NOMO-1 treated with dmso at 0.1 percent for 144 hours (cell line): ENCODE measurements at regions not wholly inside any gene's neighbourhood (a gene's known extent, or its start where the extent isn't known, plus 50 kb on each side); places are given as distances from the start of the nearest gene placed in this dataset.
"Not testable (repeated sequence)": the region's sequence is repeated elsewhere in the genome, so short reads cannot be mapped to it uniquely, and the experiment has no call there.

ENCODE experiments used
- DNase-seq: peaks from one replicate; lab custom pipeline; 2025; ENCODE audit not compliant: unreplicated experiment; lab: John Stamatoyannopoulos, UW

- no peak for DNase-seq
Observed at GRCh38 chr7:148472406-148472805, 118.2 kb upstream of the C7orf33 start.

DNA sequence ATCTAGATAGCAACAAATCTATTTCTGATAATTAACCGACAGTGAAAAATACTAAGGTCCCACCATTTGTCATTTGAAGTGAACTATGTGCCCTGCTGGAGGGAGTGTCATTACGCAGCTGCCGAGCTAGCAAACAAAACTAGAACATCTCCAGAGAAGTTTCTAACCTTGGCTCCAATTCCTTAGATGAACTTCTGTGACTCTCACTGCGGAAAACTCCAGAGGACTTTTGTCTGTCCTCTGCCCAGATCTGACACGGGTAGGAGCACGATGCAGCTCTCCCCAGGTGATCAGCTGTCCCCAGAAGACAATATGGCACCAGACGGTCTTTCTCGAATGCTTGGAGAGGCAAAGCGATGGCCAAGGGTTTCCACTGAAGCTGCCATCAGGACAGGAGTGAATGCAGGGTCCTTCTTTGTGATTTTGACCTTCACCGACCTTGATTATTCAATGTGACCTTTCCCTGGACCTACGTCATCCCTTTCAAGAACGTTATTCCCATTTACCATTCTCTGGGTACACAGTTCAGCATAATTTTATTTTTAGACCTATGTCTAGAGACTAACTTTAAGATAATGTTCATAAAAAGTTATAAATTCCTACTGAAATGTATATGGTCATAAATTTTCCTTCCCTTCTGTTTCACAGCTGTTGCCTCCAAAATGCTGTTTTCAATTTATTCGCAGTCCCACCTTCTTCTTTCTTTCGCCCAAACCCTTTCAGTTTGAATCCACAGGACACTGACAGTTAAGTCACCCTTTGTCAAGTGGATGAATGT, 116.7 kb upstream of the C7orf33 start:
- DNase-seq = no peak

- no peak for DNase-seq
Observed at GRCh38 chr7:148474481-148475025, 116.0 kb upstream of the C7orf33 start.

- no peak for DNase-seq
Observed at GRCh38 chr7:148478551-148478950, 112.0 kb upstream of the C7orf33 start.

DNA sequence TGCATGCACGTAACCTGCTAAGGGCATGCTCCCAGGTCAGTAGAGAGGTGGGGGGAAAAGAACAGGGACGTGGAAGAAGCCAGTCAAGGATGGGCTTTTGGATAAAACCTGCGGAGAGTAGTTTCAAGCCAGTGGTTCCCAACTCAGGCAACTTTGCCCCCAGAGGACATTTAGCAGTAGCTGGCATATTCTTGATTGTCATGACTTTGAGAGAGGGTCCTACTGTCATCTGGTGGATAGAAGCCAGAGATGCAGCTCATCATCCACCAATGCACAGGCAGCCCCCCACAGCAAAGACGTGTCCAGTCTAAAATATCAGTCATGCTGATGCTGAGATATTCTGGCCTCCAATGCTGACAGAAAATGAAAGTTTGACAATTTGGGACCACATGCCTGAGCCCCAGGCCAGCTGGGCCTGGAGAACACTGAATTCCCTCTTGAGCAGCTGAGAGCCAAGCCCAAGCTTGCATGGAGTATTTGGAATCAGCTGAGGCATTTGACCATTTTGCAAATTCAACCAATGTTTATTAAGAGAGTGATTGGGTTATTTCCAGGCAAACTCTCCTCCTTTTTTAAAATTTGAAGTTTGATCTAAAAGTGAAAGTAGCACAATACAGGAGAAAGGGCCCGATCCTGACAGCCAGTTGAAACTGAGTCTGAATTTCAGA, 110.0 kb upstream of the C7orf33 start:
- DNase-seq = no peak

DNA sequence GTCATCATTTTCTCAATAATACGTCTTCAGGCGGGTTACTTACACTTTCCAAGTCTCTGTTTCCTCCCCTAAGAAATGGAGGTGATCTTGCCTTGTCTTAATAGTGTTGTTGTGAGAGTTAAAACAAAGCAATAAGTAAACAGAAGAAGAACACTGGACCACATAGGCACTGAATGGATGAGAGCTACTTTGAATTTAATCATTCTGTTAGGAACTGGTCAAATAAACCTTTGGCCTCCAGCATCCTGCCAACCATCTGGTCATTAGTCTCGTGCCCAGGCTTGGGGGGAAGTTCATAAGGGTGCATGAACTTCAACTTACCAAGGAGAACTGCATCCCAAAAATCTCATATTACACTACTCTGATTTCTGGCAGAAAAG, 109.4 kb upstream of the C7orf33 start:
- no peak for DNase-seq

DNA sequence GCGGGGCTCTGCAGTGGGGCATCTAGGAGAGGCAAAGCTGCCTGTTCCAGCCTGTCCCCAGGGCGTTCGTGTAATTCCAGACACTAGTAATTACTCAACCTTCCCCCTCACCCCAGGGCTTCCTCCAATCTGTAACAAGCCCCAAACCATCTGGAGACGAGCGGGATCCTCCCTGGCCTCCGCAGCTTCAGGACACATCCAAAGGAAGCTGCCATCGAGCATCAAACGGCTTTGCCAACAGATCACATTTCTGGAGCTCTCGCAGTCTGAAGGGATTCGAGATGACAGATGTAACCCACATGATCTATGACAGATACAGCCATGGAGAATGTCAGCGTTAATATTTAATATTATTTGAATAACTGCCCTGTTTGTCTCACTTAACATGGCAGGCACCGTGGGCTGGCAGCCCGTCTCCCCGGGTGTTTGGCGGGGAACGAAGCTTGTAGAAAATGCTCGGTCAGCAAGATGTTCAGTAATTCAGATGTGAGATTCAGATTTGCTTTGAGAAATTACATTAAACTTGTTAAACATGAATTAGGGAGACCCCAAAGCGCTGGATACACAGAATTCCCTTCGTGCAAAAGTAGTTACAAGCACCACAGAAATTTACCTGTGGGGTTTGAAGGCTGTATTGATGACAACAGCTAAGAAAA, 108.5 kb upstream of the C7orf33 start:
- no peak for DNase-seq

DNA sequence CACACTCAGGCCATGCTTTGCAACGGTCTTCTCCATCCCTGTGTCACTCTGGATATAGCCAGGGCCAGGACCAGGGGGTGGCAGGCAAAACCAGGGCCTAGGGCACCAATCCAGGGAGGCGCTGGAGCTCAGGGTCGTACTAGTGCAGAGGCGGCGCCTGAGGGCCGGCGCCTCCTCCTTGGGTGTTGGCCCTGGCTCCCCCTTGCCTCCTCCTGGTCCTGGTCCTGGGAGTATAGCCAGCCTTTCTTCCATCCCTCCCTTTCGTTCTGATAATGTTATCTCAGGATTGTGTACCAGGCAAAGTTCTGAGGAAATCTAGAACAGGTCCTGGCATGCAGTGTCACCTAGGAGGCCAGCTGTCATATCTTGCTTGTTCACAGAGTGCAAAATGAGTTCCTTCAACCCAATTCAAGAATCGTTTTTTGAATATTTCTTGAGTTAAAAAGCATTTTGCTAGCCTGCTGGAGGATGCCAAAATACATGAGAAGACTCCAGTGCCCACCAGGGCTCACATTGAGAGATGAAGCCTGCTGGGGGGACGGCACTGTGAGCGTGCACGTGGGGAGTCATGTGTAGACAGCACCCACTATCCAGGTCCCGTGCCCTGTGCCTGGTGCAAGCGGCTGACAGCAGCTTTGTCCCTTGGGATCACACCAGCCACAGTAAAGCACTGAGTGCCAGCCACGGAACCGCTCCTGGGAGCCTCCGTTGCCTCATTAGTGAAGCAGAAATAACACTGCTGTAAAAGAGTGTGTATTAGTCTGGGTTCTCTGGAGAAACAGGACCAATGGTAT, 106.9 kb upstream of the C7orf33 start:
- no peak for DNase-seq

DNA sequence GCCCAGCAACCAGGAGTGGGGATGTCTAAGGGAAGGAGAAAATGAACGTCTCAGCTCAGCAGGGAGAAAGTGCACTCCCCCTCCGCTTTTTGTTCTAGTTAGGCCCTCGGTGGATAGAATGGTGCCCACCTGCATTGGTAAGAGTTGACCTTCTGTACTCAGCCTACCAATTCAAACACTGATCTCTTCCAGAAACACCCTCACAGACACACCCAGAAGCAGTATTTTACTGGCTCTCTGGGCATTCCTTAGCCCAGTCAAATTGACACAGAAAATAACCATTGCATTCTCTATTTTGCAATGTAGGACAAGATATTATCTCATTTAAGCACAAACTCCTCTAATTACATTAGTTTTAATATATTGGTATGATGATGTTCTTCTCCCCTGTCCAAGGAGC, 106.1 kb upstream of the C7orf33 start:
- DNase-seq = no peak

DNA sequence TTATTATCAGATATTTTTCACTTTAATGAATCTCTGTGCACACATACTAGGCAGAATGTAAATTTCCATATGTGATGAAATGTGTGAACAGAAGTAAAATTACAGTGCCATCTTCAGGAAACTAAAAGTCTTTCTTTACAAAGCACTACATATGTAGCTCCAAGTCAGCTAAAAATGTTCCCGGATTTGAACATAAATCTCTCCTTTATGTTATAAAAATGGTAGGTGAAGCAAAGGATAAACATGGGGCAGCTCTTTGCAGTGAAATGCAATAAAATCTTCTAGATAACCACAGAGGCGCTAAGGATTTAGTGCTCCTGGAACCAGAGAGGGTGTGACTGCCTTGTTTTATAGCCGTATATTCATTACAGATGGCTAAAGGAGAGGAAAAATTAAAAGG, 104.9 kb upstream of the C7orf33 start:
- DNase-seq = no peak

GRCh38 chr7:148486937-148487336, 103.6 kb upstream of the C7orf33 start:
- no peak for DNase-seq

- DNase-seq = no peak
Observed at GRCh38 chr7:148487912-148488311, 102.7 kb upstream of the C7orf33 start.

- no peak for DNase-seq
Observed at GRCh38 chr7:148489678-148490077, 100.9 kb upstream of the C7orf33 start.

DNA sequence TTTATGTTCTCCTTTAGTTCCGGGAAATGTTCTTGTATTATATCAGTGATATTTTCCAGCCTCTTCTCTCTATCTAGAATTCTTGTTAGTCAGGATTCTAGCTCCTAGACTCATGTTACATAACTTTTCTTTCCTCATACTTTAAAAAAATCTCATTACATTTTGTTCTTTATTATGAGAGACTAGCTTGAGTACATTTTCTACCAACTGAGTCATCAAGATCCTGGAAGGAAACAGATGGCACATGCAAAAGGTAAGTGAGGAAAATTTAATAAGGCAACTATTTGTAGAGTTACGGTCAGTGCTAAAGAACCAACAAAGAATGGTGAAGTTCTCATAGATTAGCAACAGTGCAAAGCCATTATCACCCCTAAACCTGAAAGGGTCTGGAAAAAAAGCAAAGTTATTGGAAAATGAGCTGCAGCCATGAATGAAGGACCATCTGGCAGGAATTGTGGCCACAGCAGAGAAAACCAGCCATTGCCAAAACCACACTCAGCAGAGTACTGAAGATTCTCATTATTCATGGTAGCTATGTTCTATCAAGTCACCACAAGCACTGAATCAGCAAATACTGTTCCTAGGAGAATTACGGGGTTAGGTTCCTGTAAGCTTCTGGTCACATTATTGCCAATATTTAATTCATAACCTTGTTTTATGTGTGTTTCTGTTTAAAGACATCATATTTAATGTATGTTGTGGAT, 98.3 kb upstream of the C7orf33 start:
- DNase-seq = no peak

DNA sequence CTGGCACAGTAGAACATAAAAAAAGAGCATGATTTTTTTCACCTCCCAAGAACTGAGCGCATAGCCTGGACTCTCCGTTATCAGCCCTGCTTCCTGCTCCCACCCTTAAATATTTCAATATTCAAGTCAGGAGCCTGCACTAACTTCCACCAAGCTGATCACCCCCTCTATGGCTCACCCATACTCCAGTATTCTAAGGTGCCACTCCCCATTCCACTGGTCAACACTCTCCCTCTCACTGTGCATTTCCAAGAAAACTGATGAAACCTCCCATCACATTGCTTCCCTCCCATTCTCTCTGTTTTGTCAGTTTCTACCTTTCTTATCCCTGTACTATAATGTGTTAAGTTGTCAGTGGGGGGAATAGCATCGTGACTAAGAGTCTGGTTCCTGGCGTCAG, 95.0 kb upstream of the C7orf33 start:
- DNase-seq = no peak

DNA sequence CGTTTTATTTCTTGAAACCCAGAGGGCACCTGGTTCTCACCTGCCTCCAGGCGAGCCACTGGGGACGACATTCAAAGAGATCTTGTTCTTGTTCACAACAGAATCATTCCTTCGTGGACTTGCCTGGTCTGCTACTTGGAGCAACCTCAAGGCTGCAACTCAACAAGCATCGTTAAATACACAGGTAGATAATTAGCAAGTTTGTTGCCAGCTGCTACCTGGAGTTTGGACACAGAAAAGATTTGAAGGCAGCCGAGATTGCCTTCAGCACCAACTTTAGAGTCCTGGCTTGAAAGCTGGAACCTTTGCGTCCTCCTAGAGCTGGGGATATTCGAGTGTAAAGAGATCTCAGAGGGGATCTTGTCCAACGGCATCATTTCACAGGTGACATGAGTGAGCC, 89.6 kb upstream of the C7orf33 start:
- DNase-seq = no peak

DNA sequence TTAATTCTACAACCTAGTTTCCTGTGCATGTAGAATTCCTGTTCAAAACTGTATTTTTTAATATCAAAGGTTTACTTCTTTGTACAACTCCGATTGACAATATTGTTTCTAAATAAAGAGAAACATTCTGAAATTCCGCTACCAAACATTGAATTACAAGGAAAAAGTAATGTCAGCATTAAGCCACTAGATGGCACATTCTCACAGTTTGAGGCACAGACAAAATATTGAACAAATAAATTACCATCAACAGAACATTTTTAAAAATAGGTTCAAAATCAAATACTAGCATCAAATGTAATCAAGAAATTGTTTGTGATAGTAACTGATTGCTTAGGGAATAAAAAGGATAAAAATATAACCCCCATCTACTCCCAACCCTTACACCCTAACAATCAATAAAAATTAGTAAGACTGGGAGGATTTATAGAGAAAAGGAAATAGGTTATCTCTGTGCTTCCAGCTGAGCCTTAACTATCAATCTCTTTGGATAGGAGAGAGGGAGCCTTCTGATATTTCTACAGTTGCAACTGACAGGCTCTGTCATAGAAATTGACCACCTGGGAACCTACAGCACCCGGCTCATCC, 86.6 kb upstream of the C7orf33 start:
- DNase-seq = no peak

- no peak for DNase-seq
Observed at GRCh38 chr7:148505645-148506375, 84.8 kb upstream of the C7orf33 start.

GRCh38 chr7:148507064-148507573, 83.4 kb upstream of the C7orf33 start:
- not testable (repeated sequence) for DNase-seq
